GM10248 (cell line): ENCODE measurements at regions not wholly inside any gene's neighbourhood (a gene's known extent, or its start where the extent isn't known, plus 50 kb on each side); places are given as distances from the start of the nearest gene placed in this dataset.

Experiments used
- CTCF ChIA-PET: fragments of 300-600 bp; sonication (Branson Sonifier 250); formaldehyde crosslinking; extraction: SDS; loops from one replicate; lab custom pipeline; 2021; ENCODE audit warnings: antibody characterized with exemption; lab: Yijun Ruan, JAX
- POLR2A ChIA-PET: fragments of 350-650 bp; sonication (Branson Sonifier 250); formaldehyde crosslinking; extraction: SDS; loops from one replicate; lab custom pipeline; 2020; ENCODE audit warnings: antibody characterized with exemption; lab: Yijun Ruan, JAX
- DNase-seq: peaks from one replicate; pipeline ENCODE4 v3.0.0; 2012; ENCODE audit errors: extremely low spot score
- CTCF ChIP-seq: IDR thresholded peaks from 2 replicates; pipeline ENCODE4 v1.5.1; 2012; ENCODE audit warnings: mild to moderate bottlenecking, low read depth; ENCODE audit errors: extremely low read depth, missing control alignments, control extremely low read depth

GRCh38 chr5:109573256-109573655, 116.5 kb upstream of the MAN2A1 start:
- TF ChIP-seq CTCF, result no peak
- POLR2A ChIA-PET, result no interaction called here
- DNase-seq, result no peak
- CTCF ChIA-PET, result interaction anchor here (1.0 kb wide), 1 partner anchor 9 kb away, joined by 4 read pairs; no protein-coding TSS in a partner anchor

- POLR2A ChIA-PET, result no interaction called here
- CTCF ChIA-PET, result no interaction called here
- no peak for DNase-seq
- no peak for TF ChIP-seq CTCF
Observed at GRCh38 chr5:109571785-109572184, 117.9 kb upstream of the MAN2A1 start.

- no peak for TF ChIP-seq CTCF
- no peak for DNase-seq
- POLR2A ChIA-PET, result no interaction called here
- CTCF ChIA-PET, result no interaction called here
Observed at GRCh38 chr5:109570362-109570874, 119.3 kb upstream of the MAN2A1 start.

GRCh38 chr5:109567374-109568044, 122.2 kb upstream of the MAN2A1 start:
- no peak for TF ChIP-seq CTCF
- DNase-seq, result no peak
- ChIA-PET CTCF (interaction anchor here (1.0 kb wide), 1 partner anchor 23 kb away, joined by 3 read pairs; no protein-coding TSS in a partner anchor), POLR2A (no interaction called here)

- CTCF ChIA-PET, result no interaction called here
- POLR2A ChIA-PET, result no interaction called here
- TF ChIP-seq CTCF, result no peak
- no peak for DNase-seq
Observed at GRCh38 chr5:109566361-109566760, 123.4 kb upstream of the MAN2A1 start.

GRCh38 chr5:109563739-109564138, 126.0 kb upstream of the MAN2A1 start:
- DNase-seq, result no peak
- TF ChIP-seq CTCF, result no peak
- CTCF ChIA-PET, result no interaction called here
- POLR2A ChIA-PET, result no interaction called here
